NCI-H2107 treated with DMSO at 0.1 percent for 48 hours (cell line): ENCODE measurements at regions not wholly inside any gene's neighbourhood (a gene's known extent, or its start where the extent isn't known, plus 50 kb on each side); places are given as distances from the start of the nearest gene placed in this dataset.
A peak's percentile ranks its signal among the peaks of the same experiment; 100 is the strongest.
"Not testable (repeated sequence)": the region's sequence is repeated elsewhere in the genome, so short reads cannot be mapped to it uniquely, and the experiment has no call there.

Source experiments
- DNase-seq: peaks from one replicate; lab custom pipeline; 2025; ENCODE audit not compliant: unreplicated experiment; lab: John Stamatoyannopoulos, UW

DNA sequence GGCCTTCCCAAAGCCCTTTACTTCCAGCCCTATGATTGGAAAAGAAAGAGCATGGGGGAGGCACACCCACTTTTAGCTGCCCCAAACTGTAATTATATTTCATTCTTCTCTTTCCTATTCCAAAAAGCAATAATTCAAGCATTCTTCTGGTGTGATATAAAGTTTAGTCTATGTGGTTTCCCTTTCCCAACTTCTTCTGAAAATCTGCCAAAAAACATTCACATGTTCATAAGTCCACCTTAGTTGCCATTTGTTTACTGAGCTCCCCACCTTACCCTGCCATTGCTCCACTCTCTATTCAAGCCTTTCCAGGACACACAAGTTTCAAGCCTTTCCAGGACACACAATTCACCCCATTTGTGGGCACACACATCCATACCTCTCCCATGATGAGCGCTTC, 111.6 kb upstream of the BMAL1 start:
- no peak for DNase-seq

DNA sequence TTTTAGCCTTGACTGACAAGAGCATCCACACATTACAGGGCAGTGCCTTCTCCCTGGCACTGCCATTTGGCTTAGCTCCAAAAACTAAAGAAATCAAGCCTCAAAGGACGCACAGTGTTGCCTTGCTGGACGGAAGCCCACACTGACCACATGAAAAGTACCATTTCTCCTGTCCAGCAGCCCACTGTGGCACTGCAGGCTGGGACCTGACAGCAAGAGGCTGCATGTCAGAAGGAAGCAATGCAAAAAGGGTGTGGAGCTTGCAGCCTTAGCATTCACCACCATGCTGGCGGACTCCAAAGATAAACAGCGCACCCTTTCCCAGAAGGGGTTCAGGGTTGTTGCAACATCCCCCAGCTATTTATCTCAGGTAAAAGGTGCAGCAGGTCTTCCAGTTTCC, 109.3 kb upstream of the BMAL1 start:
- no peak for DNase-seq

GRCh38 chr11:13169709-13170108, 107.9 kb upstream of the BMAL1 start:
- no peak for DNase-seq

DNA sequence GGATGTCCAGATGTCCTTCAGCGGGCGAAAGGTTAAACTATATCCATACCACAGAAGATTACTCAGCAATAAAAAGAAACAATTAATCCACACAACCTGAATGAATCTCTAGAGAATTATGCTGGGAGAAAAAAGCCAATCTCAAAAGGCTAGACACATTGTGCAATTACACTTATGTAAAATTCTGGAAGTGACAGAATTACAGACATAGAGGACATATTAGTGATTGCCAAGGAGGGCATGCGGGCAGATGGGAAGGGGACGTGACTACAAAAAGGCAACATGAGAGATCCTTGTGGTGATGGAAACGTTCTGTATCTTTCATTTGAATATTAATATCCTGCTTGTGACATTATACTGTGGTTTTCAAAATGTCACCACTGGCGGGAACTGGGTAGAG, 103.5 kb upstream of the BMAL1 start:
- DNase-seq = no peak

GRCh38 chr11:13183094-13183825, 94.3 kb upstream of the BMAL1 start:
- DNase-seq = peak; percentile 33

DNA sequence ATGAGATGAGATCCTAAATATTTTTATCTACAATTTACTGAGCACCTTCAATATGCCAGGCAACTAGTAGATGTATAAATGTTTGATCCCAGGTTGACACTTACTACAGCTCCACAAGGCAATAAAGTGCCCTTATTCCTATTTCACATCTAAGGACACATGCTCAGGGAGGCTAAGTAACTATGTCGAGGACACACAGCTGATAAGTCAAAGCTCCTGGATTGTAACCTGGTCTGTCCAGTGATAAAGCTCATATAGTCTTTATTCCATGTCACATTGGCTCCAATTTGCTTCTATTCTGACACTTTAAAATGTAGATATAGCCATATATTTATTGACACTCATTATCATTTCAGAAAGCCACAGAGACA, 93.8 kb upstream of the BMAL1 start:
- no peak for DNase-seq

GRCh38 chr11:13184295-13184794, 93.2 kb upstream of the BMAL1 start:
- no peak for DNase-seq

- DNase-seq = no peak
Observed at GRCh38 chr11:13188179-13188578, 89.4 kb upstream of the BMAL1 start.

DNA sequence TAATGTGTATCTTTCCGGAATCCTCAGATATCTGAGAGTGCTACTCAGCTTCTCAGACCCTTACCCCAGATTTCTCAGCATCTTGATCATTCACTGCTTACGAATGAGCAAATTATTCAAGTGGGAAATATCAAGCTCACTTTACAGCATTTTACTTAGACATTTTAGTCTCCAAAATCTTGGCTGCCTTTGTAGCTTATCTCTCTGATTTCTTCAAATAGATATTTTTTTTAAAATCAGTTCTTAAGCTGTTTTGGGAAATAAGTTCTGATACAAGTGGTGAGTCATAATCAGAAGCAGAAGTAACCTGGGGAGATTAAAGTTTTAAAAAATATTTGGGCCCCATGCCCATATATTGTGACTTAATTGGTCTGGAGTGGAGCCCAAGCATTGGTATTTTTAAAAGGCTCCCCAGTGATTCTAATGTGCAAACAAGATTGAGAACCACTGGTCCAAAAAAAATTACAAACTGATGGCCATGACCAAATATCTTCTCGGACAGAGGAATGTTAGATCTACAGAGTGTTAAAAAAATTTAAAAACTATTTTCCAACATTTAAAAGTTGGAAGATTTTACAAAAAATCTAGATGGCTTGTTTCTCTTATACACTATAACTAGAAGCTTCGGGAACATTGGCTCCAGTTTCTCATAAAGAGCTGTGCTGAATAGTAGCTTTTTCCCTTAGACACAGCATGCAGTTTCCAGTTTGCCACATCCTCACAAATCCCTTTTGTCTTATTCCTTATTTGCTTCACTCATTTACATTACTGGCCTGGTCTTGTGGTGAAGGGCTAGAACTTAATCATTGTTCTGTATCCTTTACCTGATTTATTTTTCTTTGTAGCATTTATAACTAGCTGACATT, 87.8 kb upstream of the BMAL1 start:
- DNase-seq = no peak

GRCh38 chr11:13193613-13194012, 84.0 kb upstream of the BMAL1 start:
- DNase-seq = no peak

DNA sequence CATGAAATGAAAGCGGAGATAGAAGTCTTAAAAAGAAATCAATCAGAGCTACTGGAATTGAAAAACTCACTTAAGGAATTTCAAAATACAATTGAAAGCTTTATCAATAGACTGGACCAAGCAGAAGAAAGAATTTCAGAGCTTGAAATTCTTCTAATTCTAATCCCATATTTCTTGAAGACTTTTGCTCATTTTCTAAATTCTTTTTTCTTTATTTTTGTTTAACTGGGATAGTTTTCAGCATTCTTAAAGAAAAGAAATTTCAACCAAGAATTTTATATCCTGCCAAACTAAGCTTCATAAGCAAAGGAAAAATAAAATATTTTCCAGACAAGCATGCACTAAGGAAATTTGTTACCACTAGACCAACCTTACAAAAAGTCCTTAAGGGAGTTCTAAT, 80.2 kb upstream of the BMAL1 start:
- DNase-seq = not testable (repeated sequence)

DNA sequence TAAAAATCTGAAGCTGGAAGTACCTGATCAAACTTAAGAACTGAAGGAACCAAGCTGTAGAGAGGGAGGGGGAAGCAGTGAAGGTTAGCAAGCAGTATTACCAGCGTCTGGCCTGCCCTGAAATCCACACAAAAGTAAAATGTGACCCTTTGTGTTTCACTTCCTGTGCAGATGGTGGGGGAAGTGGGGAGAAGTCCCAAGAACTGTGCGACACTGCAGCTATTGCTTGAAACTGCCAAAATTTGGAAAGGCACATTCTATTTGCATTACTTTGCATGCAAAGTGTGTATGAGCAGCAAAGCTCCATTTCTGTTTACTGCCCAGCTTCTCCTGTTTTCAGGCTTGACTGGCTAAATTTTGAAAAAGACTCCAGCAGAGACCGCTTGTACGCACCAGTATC, 72.1 kb upstream of the BMAL1 start:
- DNase-seq = no peak

GRCh38 chr11:13206086-13206640, 71.4 kb upstream of the BMAL1 start:
- DNase-seq = no peak

GRCh38 chr11:13207270-13207664, 70.3 kb upstream of the BMAL1 start:
- DNase-seq = no peak

GRCh38 chr11:13207665-13208594, 69.7 kb upstream of the BMAL1 start:
- peak; percentile 60 for DNase-seq

DNA sequence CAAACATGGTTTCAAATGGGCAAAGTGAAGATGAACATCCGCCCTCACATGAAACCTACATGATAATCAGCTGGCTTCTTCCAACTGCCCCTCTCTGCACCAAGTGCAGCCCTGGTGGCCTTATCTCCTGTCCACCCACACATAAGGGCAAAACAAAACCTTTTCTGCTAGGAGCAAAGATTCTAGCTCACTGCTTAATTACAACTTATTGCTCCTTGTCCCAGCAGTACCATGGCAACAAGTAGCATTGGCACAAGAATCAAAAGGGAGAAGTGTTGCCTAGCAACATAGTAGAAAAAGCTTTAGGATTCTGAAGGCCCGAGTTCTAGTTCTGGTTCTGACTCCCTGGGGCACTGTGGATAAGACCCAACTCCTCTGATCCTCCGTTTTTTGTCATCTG, 68.7 kb upstream of the BMAL1 start:
- no peak for DNase-seq

GRCh38 chr11:13209379-13209778, 68.2 kb upstream of the BMAL1 start:
- no peak for DNase-seq

GRCh38 chr11:13210424-13210823, 67.2 kb upstream of the BMAL1 start:
- peak; percentile 51 for DNase-seq

GRCh38 chr11:13214276-13214675, 63.3 kb upstream of the BMAL1 start:
- DNase-seq = no peak

DNA sequence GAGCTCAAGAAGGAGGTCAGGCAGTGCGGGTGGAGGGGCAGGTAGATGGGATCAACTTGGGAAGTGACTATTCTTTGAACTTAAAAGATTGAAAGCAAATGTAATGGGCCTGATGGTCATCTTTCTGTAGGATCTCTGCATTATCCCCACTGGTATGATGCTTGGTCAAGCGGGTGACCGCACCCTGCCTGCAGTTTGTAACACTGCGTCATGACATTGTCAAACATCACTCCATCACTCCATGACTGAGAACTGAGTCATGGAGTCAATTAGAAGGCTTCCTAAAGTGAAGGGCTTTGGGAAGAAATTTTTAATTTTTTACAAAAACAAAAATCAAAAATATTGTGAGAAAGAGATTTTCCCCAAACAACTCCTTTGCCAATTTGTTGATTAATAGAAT, 62.4 kb upstream of the BMAL1 start:
- no peak for DNase-seq
